ENCODE measurements at regions not wholly inside any gene's neighbourhood (a gene's known extent, or its start where the extent isn't known, plus 50 kb on each side); places are given as distances from the start of the nearest gene placed in this dataset.

DNA sequence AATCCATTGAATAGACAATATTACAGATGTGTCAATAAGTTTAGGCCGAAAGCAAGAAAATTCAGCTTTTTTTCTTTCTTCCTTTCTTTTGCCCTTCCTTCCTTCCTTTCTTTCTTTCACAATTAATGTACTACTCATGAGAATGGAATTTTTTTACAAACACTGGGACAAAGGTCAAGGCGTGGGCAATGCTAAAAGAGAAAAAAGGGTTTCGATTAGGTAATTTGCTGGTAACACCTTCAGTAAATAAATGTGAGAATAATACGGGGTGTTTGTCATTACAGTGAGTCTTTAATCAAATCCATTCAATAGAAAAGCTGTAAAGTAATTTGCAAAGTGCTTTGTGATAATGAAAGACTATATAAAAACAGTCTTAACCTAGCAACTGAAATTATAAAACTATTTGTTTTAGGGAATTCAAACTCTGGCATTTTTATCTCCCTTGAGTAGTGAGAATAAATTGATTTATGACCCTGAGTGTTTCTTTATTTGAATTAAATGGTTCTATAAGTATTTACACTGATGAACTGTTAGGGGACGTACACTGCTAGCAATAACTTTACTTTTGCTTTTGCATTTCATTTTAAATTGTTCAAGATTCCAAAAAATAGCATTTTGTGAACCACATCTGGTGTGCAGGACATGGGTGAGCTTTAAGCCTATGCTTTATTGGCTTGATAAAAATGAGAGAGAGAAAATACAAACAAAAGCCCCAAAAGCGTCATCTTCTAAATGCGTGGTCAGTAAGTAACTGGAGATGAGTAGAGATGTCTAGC, 104.2 kb upstream of the THRB start:
- no peak for TF ChIP-seq EZH2 (IDR thresholded peaks at IDR 0.05; ENCODE audit: insufficient read depth, poor library complexity, severe bottlenecking)
- no peak for TF ChIP-seq EZH2phosphoT487 (IDR thresholded peaks at IDR 0.05; ENCODE audit: insufficient read depth, low read depth)

Data from GM23248 (cell line).